ENCODE measurements at regions not wholly inside any gene's neighbourhood (a gene's known extent, or its start where the extent isn't known, plus 50 kb on each side); places are given as distances from the start of the nearest gene placed in this dataset.

- DNase-seq (ENCODE audit: low read depth): no peak
Measured at GRCh38 chr22:27003297-27003696, 345.9 kb downstream of the MIAT start.

- DNase-seq (ENCODE audit: low read depth): no peak
Measured at GRCh38 chr22:27004434-27004833, 347.0 kb downstream of the MIAT start.

- no peak for DNase-seq (ENCODE audit: low read depth)
Measured at GRCh38 chr22:27008454-27008853, 351.1 kb downstream of the MIAT start.

- DNase-seq (ENCODE audit: low read depth): no peak
Measured at GRCh38 chr22:27011133-27011532, 353.7 kb downstream of the MIAT start.

- no peak for DNase-seq (ENCODE audit: low read depth)
Measured at GRCh38 chr22:27011717-27012116, 354.3 kb downstream of the MIAT start.

GRCh38 chr22:27019827-27020226, 362.4 kb downstream of the MIAT start:
- DNase-seq (ENCODE audit: low read depth): no peak

GRCh38 chr22:27022274-27022895, 365.0 kb downstream of the MIAT start:
- no peak for DNase-seq (ENCODE audit: low read depth)

GRCh38 chr22:27022896-27023361, 365.5 kb downstream of the MIAT start:
- no peak for DNase-seq (ENCODE audit: low read depth)

- no peak for DNase-seq (ENCODE audit: low read depth)
Measured at GRCh38 chr22:27023591-27023990, 366.2 kb downstream of the MIAT start.

GRCh38 chr22:27024982-27025381, 367.6 kb downstream of the MIAT start:
- DNase-seq (ENCODE audit: low read depth): no peak

GRCh38 chr22:27028093-27028492, 370.7 kb downstream of the MIAT start:
- DNase-seq (ENCODE audit: low read depth): no peak

- no peak for DNase-seq (ENCODE audit: low read depth)
Measured at GRCh38 chr22:27029584-27030130, 372.3 kb downstream of the MIAT start.

- no peak for DNase-seq (ENCODE audit: low read depth)
Measured at GRCh38 chr22:27032091-27032761, 374.8 kb downstream of the MIAT start.

- DNase-seq (ENCODE audit: low read depth): no peak
Measured at GRCh38 chr22:27041745-27042310, 384.4 kb downstream of the MIAT start.

GRCh38 chr22:27043262-27043661, 385.9 kb downstream of the MIAT start:
- no peak for DNase-seq (ENCODE audit: low read depth)

- DNase-seq (ENCODE audit: low read depth): no peak
Measured at GRCh38 chr22:27045103-27045947, 387.9 kb downstream of the MIAT start.

- no peak for DNase-seq (ENCODE audit: low read depth)
Measured at GRCh38 chr22:27046086-27046485, 388.7 kb downstream of the MIAT start.

GRCh38 chr22:27046603-27047002, 389.2 kb downstream of the MIAT start:
- no peak for DNase-seq (ENCODE audit: low read depth)

GRCh38 chr22:27050771-27051170, 393.4 kb downstream of the MIAT start:
- DNase-seq (ENCODE audit: low read depth): no peak

GRCh38 chr22:27051407-27051806, 394.0 kb downstream of the MIAT start:
- no peak for DNase-seq (ENCODE audit: low read depth)

- no peak for DNase-seq (ENCODE audit: low read depth)
Measured at GRCh38 chr22:27057717-27058116, 400.3 kb downstream of the MIAT start.

GRCh38 chr22:27060190-27060589, 402.8 kb downstream of the MIAT start:
- no peak for DNase-seq (ENCODE audit: low read depth)
